ENCODE measurements at regions not wholly inside any gene's neighbourhood (a gene's known extent, or its start where the extent isn't known, plus 50 kb on each side); places are given as distances from the start of the nearest gene placed in this dataset.

DNA sequence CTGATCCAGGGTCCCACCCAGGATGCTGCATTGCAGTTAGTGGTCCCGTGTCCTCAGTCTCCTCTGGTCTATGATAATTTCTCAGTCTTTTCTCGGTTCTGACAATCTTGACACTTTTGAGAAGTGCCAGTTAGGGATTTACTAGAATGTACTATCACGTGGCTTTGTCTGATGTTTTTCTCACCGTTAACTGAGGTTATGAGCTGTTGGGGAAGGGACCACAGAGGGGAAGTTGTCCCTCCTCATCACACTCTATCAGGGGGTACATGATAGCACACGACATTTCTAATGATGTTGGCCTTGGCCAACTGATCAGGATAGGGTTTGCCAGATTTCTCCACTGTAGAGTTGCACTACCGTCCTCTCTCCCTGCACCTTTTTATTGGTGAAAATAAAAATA is 250.9 kb upstream of the SDK2 start:
- TF ChIP-seq EZH2 (IDR thresholded peaks at IDR 0.05) = no peak
- no peak for TF ChIP-seq POLR2AphosphoS5 (IDR thresholded peaks at IDR 0.05; ENCODE audit: borderline replicate concordance, low read depth, low read length)
- TF ChIP-seq FOXP2 (optimal IDR thresholded peaks at IDR 0.05; ENCODE audit: control extremely low read depth, extremely low read length, insufficient read depth) = no peak

Measured in SK-N-MC (cell line).